Progenitor cell of endocrine pancreas (in vitro differentiated cells): ENCODE measurements at regions not wholly inside any gene's neighbourhood (a gene's known extent, or its start where the extent isn't known, plus 50 kb on each side); places are given as distances from the start of the nearest gene placed in this dataset.
"Not testable (repeated sequence)": the region's sequence is repeated elsewhere in the genome, so short reads cannot be mapped to it uniquely, and the experiment has no call there.

ENCODE experiments used
- DNase-seq: peaks from one replicate; pipeline ENCODE4 v3.0.0; 2021; ENCODE audit warnings: low spot score; ENCODE audit not compliant: unreplicated experiment
- H3K27ac Mint-ChIP-seq: 2 replicates; pipeline ENCODE4 v1.8.0; 2021; ENCODE audit warnings: mild to moderate bottlenecking, moderate library complexity, mixed read lengths
- H3K27me3 Mint-ChIP-seq: 2 replicates; pipeline ENCODE4 v1.8.0; 2021; ENCODE audit warnings: mixed read lengths
- H3K36me3 Mint-ChIP-seq: 2 replicates; pipeline ENCODE4 v1.8.0; 2022; ENCODE audit warnings: mixed read lengths; ENCODE audit not compliant: insufficient read depth
- H3K4me1 Mint-ChIP-seq: 2 replicates; pipeline ENCODE4 v1.8.0; 2021; ENCODE audit warnings: low read depth, mixed read lengths
- H3K4me3 Mint-ChIP-seq: 2 replicates; pipeline ENCODE4 v1.8.0; 2021; ENCODE audit warnings: low read depth, mild to moderate bottlenecking, moderate library complexity, mixed read lengths
- H3K9me3 Mint-ChIP-seq: 2 replicates; pipeline ENCODE4 v1.8.0; 2021; ENCODE audit warnings: low read depth, mixed read lengths
- TF ChIP-seq, protein P1 (sequence below): fragments of 200-600 bp; sonication (generic); IDR thresholded peaks from one replicate; pipeline ENCODE4 v1.5.0; 2021; ENCODE audit warnings: antibody characterized with exemption, mild to moderate bottlenecking; ENCODE audit not compliant: unreplicated experiment

DNA sequence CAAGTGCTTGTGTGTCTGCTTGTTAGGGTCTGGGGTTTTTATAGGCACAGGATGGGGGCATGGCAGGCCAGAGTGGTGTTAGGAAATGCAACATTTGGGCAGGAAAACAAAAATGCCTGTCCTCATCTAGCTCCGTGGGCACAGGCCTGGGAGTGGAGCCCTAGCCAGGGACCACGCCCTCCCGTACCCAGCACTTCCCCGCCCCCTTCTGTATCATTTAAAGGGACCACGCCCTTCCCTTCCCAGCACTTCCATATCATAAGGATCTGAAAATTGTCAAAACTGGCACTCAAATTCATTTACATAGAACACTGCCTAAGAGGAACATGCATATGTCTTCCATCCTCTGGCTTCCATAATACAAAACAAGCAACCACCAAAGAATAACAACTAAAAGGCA, 185.8 kb downstream of the B3GLCT start:
- H3K27me3 Mint-ChIP-seq, result no peaks in the 10 kb centered on the region

DNA sequence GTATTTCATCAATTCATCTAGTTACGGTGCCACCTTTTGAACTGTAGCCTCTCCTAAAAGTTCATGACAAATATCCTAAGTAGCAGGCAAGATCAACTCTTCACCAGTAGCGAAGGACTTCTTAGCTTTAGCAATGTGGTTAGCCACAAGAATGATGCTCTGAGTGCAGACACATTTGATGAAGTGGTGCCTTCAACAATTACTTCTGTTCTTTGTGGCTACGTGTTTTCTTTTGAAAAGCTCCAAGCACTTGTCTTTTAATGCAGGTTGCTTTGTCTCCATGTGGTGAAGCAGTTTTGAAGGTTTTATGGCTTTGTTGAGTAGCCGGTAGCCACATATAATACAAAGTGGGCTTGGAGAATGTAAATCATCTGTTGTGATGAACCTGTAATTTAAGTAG, 194.7 kb downstream of the B3GLCT start:
- peaks cover 11% of the 10 kb centered on the region for H3K9me3 Mint-ChIP-seq
- no peaks in the 10 kb centered on the region for H3K36me3 Mint-ChIP-seq
- no peak for DNase-seq
- no peak overlapping the region for H3K4me3 Mint-ChIP-seq
- H3K27ac Mint-ChIP-seq, result no peak overlapping the region
- H3K27me3 Mint-ChIP-seq, result no peaks in the 10 kb centered on the region
- H3K4me1 Mint-ChIP-seq, result peaks cover 2% of the 10 kb centered on the region
- TF ChIP-seq, protein P1, sequence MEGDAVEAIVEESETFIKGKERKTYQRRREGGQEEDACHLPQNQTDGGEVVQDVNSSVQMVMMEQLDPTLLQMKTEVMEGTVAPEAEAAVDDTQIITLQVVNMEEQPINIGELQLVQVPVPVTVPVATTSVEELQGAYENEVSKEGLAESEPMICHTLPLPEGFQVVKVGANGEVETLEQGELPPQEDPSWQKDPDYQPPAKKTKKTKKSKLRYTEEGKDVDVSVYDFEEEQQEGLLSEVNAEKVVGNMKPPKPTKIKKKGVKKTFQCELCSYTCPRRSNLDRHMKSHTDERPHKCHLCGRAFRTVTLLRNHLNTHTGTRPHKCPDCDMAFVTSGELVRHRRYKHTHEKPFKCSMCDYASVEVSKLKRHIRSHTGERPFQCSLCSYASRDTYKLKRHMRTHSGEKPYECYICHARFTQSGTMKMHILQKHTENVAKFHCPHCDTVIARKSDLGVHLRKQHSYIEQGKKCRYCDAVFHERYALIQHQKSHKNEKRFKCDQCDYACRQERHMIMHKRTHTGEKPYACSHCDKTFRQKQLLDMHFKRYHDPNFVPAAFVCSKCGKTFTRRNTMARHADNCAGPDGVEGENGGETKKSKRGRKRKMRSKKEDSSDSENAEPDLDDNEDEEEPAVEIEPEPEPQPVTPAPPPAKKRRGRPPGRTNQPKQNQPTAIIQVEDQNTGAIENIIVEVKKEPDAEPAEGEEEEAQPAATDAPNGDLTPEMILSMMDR, result no peak

More for the DNA sequence above, 185.8 kb downstream of the B3GLCT start:
- H3K9me3 Mint-ChIP-seq, result peaks cover 5% of the 10 kb centered on the region
- H3K4me3 Mint-ChIP-seq, result no peak overlapping the region
- DNase-seq, result no peak
- H3K36me3 Mint-ChIP-seq, result no peaks in the 10 kb centered on the region
- H3K4me1 Mint-ChIP-seq, result no peaks in the 10 kb centered on the region
- TF ChIP-seq, protein P1, result no peak
- H3K27ac Mint-ChIP-seq, result no peak overlapping the region

DNA sequence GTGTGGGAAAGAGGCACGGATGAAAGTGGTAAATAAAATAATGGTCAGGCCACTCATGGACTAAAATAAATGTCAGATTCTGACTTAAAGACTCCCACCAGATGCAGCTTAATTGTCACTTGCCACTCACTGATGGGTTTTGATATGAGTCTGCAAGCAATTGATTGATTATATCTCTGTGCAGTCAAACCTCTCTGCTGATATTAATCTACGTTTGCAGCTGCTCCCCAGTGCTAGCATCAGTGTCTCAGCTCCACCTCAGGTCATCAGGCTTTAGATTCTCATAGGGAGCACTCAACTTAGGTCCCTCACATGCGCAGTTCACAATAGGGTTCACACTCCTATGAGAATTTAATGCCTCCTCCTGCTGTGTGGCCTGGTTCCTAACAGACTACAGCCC, 195.3 kb downstream of the B3GLCT start:
- DNase-seq, result no peak
- Mint-ChIP-seq H3K9me3 (peaks cover 16% of the 10 kb centered on the region), H3K36me3 (no peaks in the 10 kb centered on the region), H3K27ac (no peak overlapping the region), H3K4me1 (peaks cover 2% of the 10 kb centered on the region), H3K4me3 (no peak overlapping the region), H3K27me3 (no peaks in the 10 kb centered on the region)
- TF ChIP-seq, protein P1, result no peak

GRCh38 chr13:31399690-31400089, 199.9 kb downstream of the B3GLCT start:
- Mint-ChIP-seq H3K9me3 (peaks cover 16% of the 10 kb centered on the region), H3K4me3 (no peak overlapping the region), H3K27me3 (no peaks in the 10 kb centered on the region), H3K27ac (no peak overlapping the region), H3K4me1 (no peaks in the 10 kb centered on the region), H3K36me3 (no peaks in the 10 kb centered on the region)
- TF ChIP-seq, protein P1, result no peak
- DNase-seq, result no peak

DNA sequence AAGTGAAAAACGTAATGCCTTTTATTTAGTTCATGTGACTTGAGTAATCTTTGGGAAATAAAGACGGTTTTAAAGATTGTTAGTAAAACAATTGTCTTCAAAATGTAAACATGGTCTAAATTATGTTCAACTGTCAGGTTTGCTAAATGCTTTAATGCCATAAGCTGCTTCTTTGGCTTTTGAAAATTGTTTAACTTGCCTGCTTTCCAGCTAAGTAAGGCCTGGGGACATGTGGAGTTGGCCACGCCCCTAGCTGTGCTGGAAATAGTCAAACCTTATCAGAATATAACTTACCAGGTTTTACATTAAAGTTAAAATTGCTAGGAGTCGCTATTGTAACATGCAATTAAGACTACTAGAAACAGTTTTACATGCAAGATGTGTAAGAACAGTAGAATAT, 203.9 kb downstream of the B3GLCT start:
- not testable (repeated sequence) for H3K4me3 Mint-ChIP-seq, H3K36me3 Mint-ChIP-seq, H3K27ac Mint-ChIP-seq, H3K9me3 Mint-ChIP-seq, H3K27me3 Mint-ChIP-seq, H3K4me1 Mint-ChIP-seq, DNase-seq

DNA sequence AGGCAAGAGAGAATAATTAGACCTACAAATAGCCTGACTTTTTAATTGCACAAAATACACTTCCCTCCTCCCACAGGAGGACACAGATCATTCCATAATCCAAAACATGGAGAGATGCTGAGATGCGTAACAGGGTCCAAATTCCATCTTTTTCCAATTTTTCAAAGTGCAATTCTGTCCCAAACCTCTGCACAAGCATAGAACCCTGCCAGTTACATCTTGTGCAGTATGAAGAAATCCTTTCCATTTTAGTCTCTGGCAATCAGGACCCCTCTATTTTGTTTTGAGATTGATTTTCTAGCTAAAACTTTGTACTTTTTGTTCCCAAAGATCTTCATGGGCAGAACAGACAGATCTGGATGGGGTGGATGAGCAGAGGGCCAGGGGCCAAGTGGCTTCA, 209.2 kb downstream of the B3GLCT start:
- no peaks in the 10 kb centered on the region for H3K4me1 Mint-ChIP-seq
- DNase-seq, result no peak
- H3K27me3 Mint-ChIP-seq, result peaks cover 11% of the 10 kb centered on the region
- no peaks in the 10 kb centered on the region for H3K9me3 Mint-ChIP-seq
- H3K27ac Mint-ChIP-seq, result no peak overlapping the region
- H3K36me3 Mint-ChIP-seq, result no peaks in the 10 kb centered on the region
- H3K4me3 Mint-ChIP-seq, result no peak overlapping the region
- TF ChIP-seq, protein P1, result no peak
